IMR-90 (cell line): ENCODE measurements at regions not wholly inside any gene's neighbourhood (a gene's known extent, or its start where the extent isn't known, plus 50 kb on each side); places are given as distances from the start of the nearest gene placed in this dataset.

Source experiments
- ATAC-seq: fragments of 200-7000 bp; cut with Tn5 transposase; 2 replicates; pipeline ENCODE4 v1.9.1; 2020; ENCODE audit warnings: low read depth, mild to moderate bottlenecking, moderate library complexity
- BruUV-seq: library from RNA; stranded (reverse); fragments of 400-500 nt; replicated peaks from 2 replicates; lab custom pipeline; 2021; lab: Mats Ljungman, UMichigan
- CTCF ChIA-PET: fragments of 300-600 bp; formaldehyde crosslinking; extraction: SDS; loops from one replicate; lab custom pipeline; 2021; ENCODE audit warnings: antibody characterized with exemption; lab: Yijun Ruan, JAX
- POLR2A ChIA-PET: fragments of 300-600 bp; sonication (Branson Sonifier 250); formaldehyde crosslinking; loops from one replicate; lab custom pipeline; 2022; ENCODE audit warnings: antibody characterized with exemption; ENCODE audit not compliant: unreplicated experiment; lab: Charles Lee
- DNase-seq: peaks from one replicate; pipeline ENCODE4 v3.0.0; 2013
- H2AFZ ChIP-seq: replicated peaks from 2 replicates; pipeline ENCODE3; 2013; ENCODE audit warnings: low read length, mild to moderate bottlenecking; ENCODE audit not compliant: poor library complexity
- H2AK5ac ChIP-seq: 2 replicates; pipeline ENCODE4 v1.6.1; 2013; ENCODE audit warnings: low read depth, low read length, inconsistent platforms
- H2AK9ac ChIP-seq: replicated peaks from 2 replicates; pipeline ENCODE3; 2013; ENCODE audit warnings: mild to moderate bottlenecking, low read depth, low read length, moderate library complexity; ENCODE audit not compliant: poor library complexity
- H2BK120ac ChIP-seq: 2 replicates; pipeline ENCODE4 v1.6.1; 2013; ENCODE audit warnings: low read depth, low read length, inconsistent platforms
- H2BK15ac ChIP-seq: 3 replicates; pipeline ENCODE4 v1.6.1; 2013; ENCODE audit warnings: low read depth, low read length, inconsistent platforms
- H2BK20ac ChIP-seq: 2 replicates; pipeline ENCODE4 v1.6.1; 2013; ENCODE audit warnings: low read depth, mild to moderate bottlenecking, inconsistent platforms, low read length, moderate library complexity
- H2BK5ac ChIP-seq: 2 replicates; pipeline ENCODE4 v1.6.1; 2013; ENCODE audit warnings: mild to moderate bottlenecking, low read depth, low read length, inconsistent platforms; ENCODE audit not compliant: poor library complexity, severe bottlenecking
- H3K14ac ChIP-seq: replicated peaks from 2 replicates; pipeline ENCODE4 v1.6.1; 2013; ENCODE audit warnings: low read depth, low read length, inconsistent platforms
- H3K18ac ChIP-seq: 2 replicates; pipeline ENCODE4 v1.6.1; 2013; ENCODE audit warnings: low read depth, low read length, control low read depth
- H3K23ac ChIP-seq: 2 replicates; pipeline ENCODE4 v1.6.1; 2013; ENCODE audit warnings: low read depth, low read length, inconsistent platforms
- H3K27ac ChIP-seq: 2 replicates; pipeline ENCODE4 v1.5.1; 2013; ENCODE audit warnings: mild to moderate bottlenecking, control low read depth, low read length; ENCODE audit not compliant: insufficient read depth
- H3K27me3 ChIP-seq: 2 replicates; pipeline ENCODE4 v1.6.1; 2013; ENCODE audit warnings: low read length; ENCODE audit not compliant: control insufficient read depth, insufficient read depth
- H3K36me3 ChIP-seq: 2 replicates; pipeline ENCODE4 v1.6.1; 2013; ENCODE audit warnings: low read length, mixed read lengths; ENCODE audit not compliant: control insufficient read depth, insufficient read depth
- H3K4ac ChIP-seq: 2 replicates; pipeline ENCODE4 v1.6.1; 2013; ENCODE audit warnings: low read depth, low read length, inconsistent platforms
- H3K4me1 ChIP-seq: 2 replicates; pipeline ENCODE4 v1.6.1; 2013; ENCODE audit warnings: low read length, mixed read lengths; ENCODE audit not compliant: control insufficient read depth, insufficient read depth
- H3K4me2 ChIP-seq: 2 replicates; pipeline ENCODE4 v1.6.1; 2013; ENCODE audit warnings: low read depth, mild to moderate bottlenecking, control low read depth, low read length, moderate library complexity
- H3K4me3 ChIP-seq: 2 replicates; pipeline ENCODE4 v1.5.1; 2013; ENCODE audit warnings: low read depth, mild to moderate bottlenecking, control low read depth, low read length, moderate library complexity; ENCODE audit not compliant: insufficient read depth
- H3K56ac ChIP-seq: 2 replicates; pipeline ENCODE4 v1.6.1; 2013; ENCODE audit warnings: low read length, inconsistent platforms; ENCODE audit not compliant: insufficient read depth; ENCODE audit errors: extremely low read depth
- H3K79me1 ChIP-seq, 2 experiments: 2 replicates each; pipeline ENCODE4 v1.6.1; 2013; ENCODE audit warnings: low read length in 2 of 2, inconsistent platforms in 1 of 2, low read depth in 1 of 2
- H3K9ac ChIP-seq: 2 replicates; pipeline ENCODE4 v1.6.1; 2013; ENCODE audit warnings: low read depth, low read length, control low read depth
- H3K9me1 ChIP-seq: 2 replicates; pipeline ENCODE4 v1.6.1; 2013; ENCODE audit warnings: low read length, inconsistent platforms; ENCODE audit not compliant: insufficient read depth
- H3K9me3 ChIP-seq: 2 replicates; pipeline ENCODE4 v1.6.1; 2013; ENCODE audit warnings: low read length; ENCODE audit not compliant: control insufficient read depth, insufficient read depth
- H4K20me1 ChIP-seq: 2 replicates; pipeline ENCODE4 v1.6.1; 2013; ENCODE audit warnings: low read length, inconsistent platforms; ENCODE audit not compliant: insufficient read depth
- H4K5ac ChIP-seq: 2 replicates; pipeline ENCODE4 v1.6.1; 2013; ENCODE audit warnings: mild to moderate bottlenecking, low read depth, low read length, control low read depth
- H4K8ac ChIP-seq, 2 experiments: 2 replicates each; pipeline ENCODE4 v1.6.1; 2013; ENCODE audit warnings: low read depth in 2 of 2, low read length in 2 of 2, control low read depth in 1 of 2, inconsistent platforms in 1 of 2
- H4K91ac ChIP-seq: 2 replicates; pipeline ENCODE4 v1.6.1; 2013; ENCODE audit warnings: low read depth, low read length, inconsistent platforms; ENCODE audit not compliant: insufficient read depth
- CEBPB ChIP-seq: IDR thresholded peaks from 2 replicates; pipeline ENCODE4 v1.6.1; 2012; ENCODE audit warnings: low read depth, low read length, improper control_type of control experiment
- CHD1 ChIP-seq: IDR thresholded peaks from 2 replicates; pipeline ENCODE4 v1.6.1; 2012; ENCODE audit warnings: low read depth, low read length, improper control_type of control experiment
- ELK1 ChIP-seq: fragments of 150-350 bp; IDR thresholded peaks from 2 replicates; pipeline ENCODE4 v1.6.1; 2016; ENCODE audit warnings: low read depth, mild to moderate bottlenecking, low read length, moderate library complexity, borderline replicate concordance
- FOS ChIP-seq: fragments of 150-350 bp; IDR thresholded peaks from 2 replicates; pipeline ENCODE4 v1.6.1; 2016; ENCODE audit warnings: low read depth, low read length
- MAFK ChIP-seq: IDR thresholded peaks from 2 replicates; pipeline ENCODE4 v1.6.1; 2012; ENCODE audit warnings: low read depth, low read length, improper control_type of control experiment
- MXI1 ChIP-seq: IDR thresholded peaks from 2 replicates; pipeline ENCODE4 v1.6.1; 2012; ENCODE audit warnings: low read depth, mild to moderate bottlenecking, low read length, moderate library complexity, borderline replicate concordance
- NFE2L2 ChIP-seq: fragments of 150-350 bp; IDR thresholded peaks from 2 replicates; pipeline ENCODE4 v1.6.1; 2016; ENCODE audit warnings: low read depth, mild to moderate bottlenecking, low read length
- RAD21 ChIP-seq: IDR thresholded peaks from 2 replicates; pipeline ENCODE4 v1.6.1; 2012; ENCODE audit warnings: low read length, improper control_type of control experiment
- RCOR1 ChIP-seq: IDR thresholded peaks from 2 replicates; pipeline ENCODE4 v1.6.1; 2012; ENCODE audit warnings: mild to moderate bottlenecking, low read length, improper control_type of control experiment; ENCODE audit not compliant: insufficient replicate concordance
- SMC3 ChIP-seq: fragments of 150-350 bp; IDR thresholded peaks from 2 replicates; pipeline ENCODE4 v1.6.1; 2016; ENCODE audit warnings: low read depth, mild to moderate bottlenecking, antibody characterized with exemption, low read length, moderate library complexity
- WGBS, 2 experiments: methylation state at CpG; one replicate each; pipeline versions ENCODE4 v1.1.5 to v1.1.7; 2013; ENCODE audit warnings: missing lambda C conversion rate in 2 of 2; ENCODE audit not compliant: insufficient read length in 1 of 2; ENCODE audit errors: extremely low coverage in 2 of 2; 5-methylcytosine and 5-hydroxymethylcytosine counted together
- dilution Hi-C: fragments of 300-500 bp; cut with HindIII; formaldehyde crosslinking; loops from one replicate; pipeline ENCODE4 v1.14.3; 2018; ENCODE audit warnings: low sequenced_read_pairs; ENCODE audit not compliant: unreplicated experiment
- in situ Hi-C: fragments of 300-500 bp; cut with MboI; formaldehyde crosslinking; loops from 3 replicates; pipeline ENCODE4 v1.14.3; 2019; ENCODE audit warnings: low sequenced_read_pairs, inconsistent platforms, mixed read lengths
- intact Hi-C: fragments of 100-400 bp; cut with micrococcal nuclease; formaldehyde crosslinking; loops from 2 replicates; pipeline ENCODE4 v1.10.0; 2022
- TF ChIP-seq, protein P1 (sequence below): conservative IDR thresholded peaks from 2 replicates; pipeline ENCODE4 v1.5.1; 2012; ENCODE audit warnings: mild to moderate bottlenecking, low read depth, low read length, improper control_type of control experiment

- no TSS peak for BruUV-seq
- Histone ChIP-seq H2BK20ac (no peak overlapping the region), H3K4ac (no peak overlapping the region), H3K4me1 (no peaks in the 10 kb centered on the region), H3K9me1 (no peaks in the 10 kb centered on the region), H4K5ac (no peak overlapping the region), H2AK5ac (no peak overlapping the region), H3K4me3 (no peak overlapping the region), H2BK15ac (no peak overlapping the region), H3K9me3 (no peaks in the 10 kb centered on the region), H3K9ac (no peak overlapping the region), H3K27ac (no peak overlapping the region), H3K36me3 (no peaks in the 10 kb centered on the region), H3K14ac (no peak overlapping the region), H3K23ac (no peak overlapping the region), H4K8ac (no peak overlapping the region), H2AFZ (no peak overlapping the region), H3K18ac (no peak overlapping the region), H3K4me2 (no peak overlapping the region), H2AK9ac (no peak overlapping the region), H3K79me1 (no peaks in the 10 kb centered on the region), H2BK120ac (no peak overlapping the region), H4K20me1 (no peaks in the 10 kb centered on the region), H4K91ac (no peak overlapping the region), H3K56ac (no peak overlapping the region), H3K27me3 (peaks cover 18% of the 10 kb centered on the region), H2BK5ac (no peak overlapping the region)
- ChIA-PET POLR2A (no interaction called here), CTCF (no interaction called here)
- in situ Hi-C loops (no loop called here), intact Hi-C loops (no loop called here), dilution Hi-C loops (no loop called here)
- DNase-seq (no peak), ATAC-seq (no peak)
- TF ChIP-seq CEBPB (no peak), ELK1 (no peak), RCOR1 (no peak), MXI1 (no peak), FOS (no peak), MAFK (no peak), CHD1 (no peak), NFE2L2 (no peak), RAD21 (no peak), SMC3 (no peak)
- TF ChIP-seq, protein P1, sequence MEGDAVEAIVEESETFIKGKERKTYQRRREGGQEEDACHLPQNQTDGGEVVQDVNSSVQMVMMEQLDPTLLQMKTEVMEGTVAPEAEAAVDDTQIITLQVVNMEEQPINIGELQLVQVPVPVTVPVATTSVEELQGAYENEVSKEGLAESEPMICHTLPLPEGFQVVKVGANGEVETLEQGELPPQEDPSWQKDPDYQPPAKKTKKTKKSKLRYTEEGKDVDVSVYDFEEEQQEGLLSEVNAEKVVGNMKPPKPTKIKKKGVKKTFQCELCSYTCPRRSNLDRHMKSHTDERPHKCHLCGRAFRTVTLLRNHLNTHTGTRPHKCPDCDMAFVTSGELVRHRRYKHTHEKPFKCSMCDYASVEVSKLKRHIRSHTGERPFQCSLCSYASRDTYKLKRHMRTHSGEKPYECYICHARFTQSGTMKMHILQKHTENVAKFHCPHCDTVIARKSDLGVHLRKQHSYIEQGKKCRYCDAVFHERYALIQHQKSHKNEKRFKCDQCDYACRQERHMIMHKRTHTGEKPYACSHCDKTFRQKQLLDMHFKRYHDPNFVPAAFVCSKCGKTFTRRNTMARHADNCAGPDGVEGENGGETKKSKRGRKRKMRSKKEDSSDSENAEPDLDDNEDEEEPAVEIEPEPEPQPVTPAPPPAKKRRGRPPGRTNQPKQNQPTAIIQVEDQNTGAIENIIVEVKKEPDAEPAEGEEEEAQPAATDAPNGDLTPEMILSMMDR, result no peak
- no CpG with 5 or more reads among the region's 3 CpGs for WGBS, 2 experiments
Measured at GRCh38 chr15:85852969-85853368, 58.2 kb upstream of the KLHL25 start.
